H9 (cell line): ENCODE measurements at regions not wholly inside any gene's neighbourhood (a gene's known extent, or its start where the extent isn't known, plus 50 kb on each side); places are given as distances from the start of the nearest gene placed in this dataset.

Experiments
- DNase-seq: peaks from one replicate; pipeline ENCODE4 v3.0.0-alpha.2; 2017
- H2AFZ ChIP-seq: one replicate; pipeline ENCODE4 v1.6.1; 2013; ENCODE audit warnings: mild to moderate bottlenecking, low read length, control low read depth, moderate library complexity
- H2AK5ac ChIP-seq: 2 replicates; pipeline ENCODE4 v1.6.1; 2013; ENCODE audit warnings: low read length, control low read depth, mixed read lengths; ENCODE audit not compliant: insufficient read length
- H2BK120ac ChIP-seq: one replicate; pipeline ENCODE4 v1.6.1; 2013; ENCODE audit warnings: low read depth, mild to moderate bottlenecking, low read length, control low read depth, inconsistent platforms; ENCODE audit not compliant: poor library complexity, severe bottlenecking
- H2BK12ac ChIP-seq: 2 replicates; pipeline ENCODE4 v1.6.1; 2013; ENCODE audit warnings: low read length, control low read depth, mixed read lengths, low read depth; ENCODE audit not compliant: insufficient read length
- H2BK15ac ChIP-seq: 2 replicates; pipeline ENCODE4 v1.6.1; 2013; ENCODE audit warnings: low read depth, low read length, control low read depth
- H2BK20ac ChIP-seq: one replicate; pipeline ENCODE4 v1.6.1; 2013; ENCODE audit warnings: low read depth, mild to moderate bottlenecking, low read length, control low read depth, inconsistent platforms; ENCODE audit not compliant: poor library complexity, severe bottlenecking
- H2BK5ac ChIP-seq: 2 replicates; pipeline ENCODE4 v1.6.1; 2013; ENCODE audit warnings: low read length, control low read depth, mixed read lengths; ENCODE audit not compliant: insufficient read length
- H3K14ac ChIP-seq: 2 replicates; pipeline ENCODE4 v1.6.1; 2013; ENCODE audit warnings: low read length, control low read depth; ENCODE audit not compliant: insufficient read depth
- H3K18ac ChIP-seq: 2 replicates; pipeline ENCODE4 v1.6.1; 2013; ENCODE audit warnings: low read depth, mild to moderate bottlenecking, mixed read lengths, low read length, control low read depth; ENCODE audit not compliant: insufficient read length
- H3K23ac ChIP-seq: 2 replicates; pipeline ENCODE4 v1.6.1; 2013; ENCODE audit warnings: low read length, control low read depth, mixed read lengths, low read depth; ENCODE audit not compliant: insufficient read length
- H3K23me2 ChIP-seq: 2 replicates; pipeline ENCODE4 v1.6.1; 2013; ENCODE audit warnings: low read depth, mild to moderate bottlenecking, mixed read lengths, low read length, control low read depth; ENCODE audit not compliant: insufficient read length, poor library complexity, severe bottlenecking
- H3K27ac ChIP-seq: 2 replicates; pipeline ENCODE4 v1.5.1; 2013; ENCODE audit warnings: low read length, control low read depth, mixed read lengths, low read depth; ENCODE audit not compliant: insufficient read length
- H3K27me3 ChIP-seq: 2 replicates; pipeline ENCODE4 v1.6.1; 2013; ENCODE audit warnings: low read length, control low read depth, inconsistent platforms; ENCODE audit not compliant: insufficient read depth
- H3K4ac ChIP-seq: 2 replicates; pipeline ENCODE4 v1.6.1; 2013; ENCODE audit warnings: low read depth, mild to moderate bottlenecking, control low read depth, inconsistent platforms, low read length, moderate library complexity
- H3K4me1 ChIP-seq: 2 replicates; pipeline ENCODE4 v1.6.1; 2013; ENCODE audit warnings: low read length, control low read depth, inconsistent platforms; ENCODE audit not compliant: insufficient read depth
- H3K4me2 ChIP-seq: 2 replicates; pipeline ENCODE4 v1.6.1; 2013; ENCODE audit warnings: low read length, control low read depth, mixed read lengths; ENCODE audit not compliant: insufficient read length, insufficient read depth
- H3K56ac ChIP-seq: 2 replicates; pipeline ENCODE4 v1.6.1; 2013; ENCODE audit warnings: low read depth, mild to moderate bottlenecking, mixed read lengths, low read length, control low read depth; ENCODE audit not compliant: insufficient read length
- H3K79me1 ChIP-seq: 2 replicates; pipeline ENCODE4 v1.6.1; 2013; ENCODE audit warnings: low read depth, mild to moderate bottlenecking, moderate library complexity, low read length, control low read depth, inconsistent platforms; ENCODE audit not compliant: insufficient read depth, poor library complexity, severe bottlenecking
- H3K79me2 ChIP-seq: 2 replicates; pipeline ENCODE4 v1.6.1; 2013; ENCODE audit warnings: low read length, control low read depth, inconsistent platforms; ENCODE audit not compliant: insufficient read depth
- H3K9ac ChIP-seq: 2 replicates; pipeline ENCODE4 v1.6.1; 2013; ENCODE audit warnings: low read length, control low read depth, mixed read lengths; ENCODE audit not compliant: insufficient read length; ENCODE audit errors: extremely low read depth
- H3K9me3 ChIP-seq: one replicate; pipeline ENCODE4 v1.6.1; 2013; ENCODE audit warnings: low read depth, low read length, inconsistent platforms; ENCODE audit not compliant: control insufficient read depth
- H3T11ph ChIP-seq: one replicate; pipeline ENCODE4 v1.6.1; 2013; ENCODE audit warnings: mild to moderate bottlenecking, low read length, control low read depth, inconsistent platforms
- H4K20me1 ChIP-seq: one replicate; pipeline ENCODE4 v1.6.1; 2013; ENCODE audit not compliant: control insufficient read depth, insufficient read length, insufficient read depth
- H4K5ac ChIP-seq: 2 replicates; pipeline ENCODE4 v1.6.1; 2013; ENCODE audit warnings: low read depth, mild to moderate bottlenecking, mixed read lengths, low read length, control low read depth; ENCODE audit not compliant: insufficient read length
- H4K8ac ChIP-seq: replicated peaks from 2 replicates; pipeline ENCODE4 v1.6.1; 2013; ENCODE audit warnings: low read length, control low read depth, mixed read lengths, low read depth; ENCODE audit not compliant: insufficient read length
- H4K91ac ChIP-seq: 2 replicates; pipeline ENCODE4 v1.6.1; 2013; ENCODE audit warnings: low read depth, mild to moderate bottlenecking, moderate library complexity, mixed read lengths, low read length, control low read depth; ENCODE audit not compliant: insufficient read length
- H3K27ac Mint-ChIP-seq, 3 experiments: 2 replicates in 2 of 3; 3 replicates in 1 of 3; pipeline ENCODE4 v1.8.0; 2020 to 2021; ENCODE audit warnings: mixed read lengths in 3 of 3, mild to moderate bottlenecking in 1 of 3, moderate library complexity in 1 of 3
- H3K27me3 Mint-ChIP-seq: 2 replicates; pipeline ENCODE4 v1.8.0; 2021; ENCODE audit warnings: low read depth, mild to moderate bottlenecking, moderate library complexity, mixed read lengths
- H3K36me3 Mint-ChIP-seq, 3 experiments: 2 replicates in 2 of 3; 3 replicates in 1 of 3; pipeline ENCODE4 v1.8.0; 2020 to 2021; ENCODE audit warnings: low read depth in 3 of 3, mixed read lengths in 3 of 3; ENCODE audit not compliant: insufficient read depth in 1 of 3
- H3K4me1 Mint-ChIP-seq, 2 experiments: 2 replicates each; pipeline ENCODE4 v1.8.0; 2020; ENCODE audit warnings: mixed read lengths in 2 of 2
- H3K4me3 Mint-ChIP-seq, 2 experiments: 2 replicates in 1 of 2; 3 replicates in 1 of 2; pipeline ENCODE4 v1.8.0; 2020 to 2021; ENCODE audit warnings: mild to moderate bottlenecking in 2 of 2, mixed read lengths in 2 of 2, moderate library complexity in 1 of 2
- H3K9me3 Mint-ChIP-seq, 2 experiments: 2 replicates in 1 of 2; 3 replicates in 1 of 2; pipeline ENCODE4 v1.8.0; 2020; ENCODE audit warnings: mild to moderate bottlenecking in 2 of 2, mixed read lengths in 2 of 2, moderate library complexity in 1 of 2
- WGBS: extraction: QIAGEN DNeasy Blood & Tissue Kit; methylation state at CpG from one replicate; pipeline ENCODE4 v1.1.7; 2013; ENCODE audit warnings: missing lambda C conversion rate, low lambda C conversion rate, mixed read lengths; ENCODE audit not compliant: insufficient read length; ENCODE audit errors: extremely low coverage; 5-methylcytosine and 5-hydroxymethylcytosine counted together
- TF ChIP-seq, protein P1 (sequence below): fragments of 200-600 bp; sonication (generic); conservative IDR thresholded peaks from 3 replicates; pipeline ENCODE4 v1.8.0; 2021; ENCODE audit warnings: antibody characterized with exemption, mild to moderate bottlenecking

GRCh38 chr18:78898066-78898465 lies 81.6 kb upstream of the SALL3 start:
- Mint-ChIP-seq H3K27ac (no peak overlapping the region), H3K4me1 (peaks cover 14 to 16% of the 10 kb centered on the region in 2 experiments), H3K9me3 (peaks cover 12 to 22% of the 10 kb centered on the region in 2 experiments), H3K4me3 (no peak overlapping the region), H3K27me3 (peaks cover 11% of the 10 kb centered on the region), H3K36me3 (peaks cover 3 to 11% (median 5%) of the 10 kb centered on the region in 3 experiments; a peak in 6 of 7 replicates)
- H3K14ac ChIP-seq, result no peak overlapping the region
- H3T11ph ChIP-seq, result no peak overlapping the region
- no peak overlapping the region for H2AK5ac ChIP-seq
- H4K20me1 ChIP-seq, result no peaks in the 10 kb centered on the region
- no peak overlapping the region for H4K91ac ChIP-seq
- H3K9me3 ChIP-seq, result no peaks in the 10 kb centered on the region
- no peak overlapping the region for H3K4me2 ChIP-seq
- no peak overlapping the region for H4K5ac ChIP-seq
- DNase-seq, result no peak
- no peaks in the 10 kb centered on the region for H3K4me1 ChIP-seq
- no peaks in the 10 kb centered on the region; the same call in 1 of the 2 replicates for H3K27me3 ChIP-seq
- no peak overlapping the region for H3K23ac ChIP-seq
- H2BK5ac ChIP-seq, result no peak overlapping the region
- no peak overlapping the region for H3K27ac ChIP-seq
- WGBS, result no CpG with 5 or more reads among the region's 9 CpGs
- TF ChIP-seq, protein P1, sequence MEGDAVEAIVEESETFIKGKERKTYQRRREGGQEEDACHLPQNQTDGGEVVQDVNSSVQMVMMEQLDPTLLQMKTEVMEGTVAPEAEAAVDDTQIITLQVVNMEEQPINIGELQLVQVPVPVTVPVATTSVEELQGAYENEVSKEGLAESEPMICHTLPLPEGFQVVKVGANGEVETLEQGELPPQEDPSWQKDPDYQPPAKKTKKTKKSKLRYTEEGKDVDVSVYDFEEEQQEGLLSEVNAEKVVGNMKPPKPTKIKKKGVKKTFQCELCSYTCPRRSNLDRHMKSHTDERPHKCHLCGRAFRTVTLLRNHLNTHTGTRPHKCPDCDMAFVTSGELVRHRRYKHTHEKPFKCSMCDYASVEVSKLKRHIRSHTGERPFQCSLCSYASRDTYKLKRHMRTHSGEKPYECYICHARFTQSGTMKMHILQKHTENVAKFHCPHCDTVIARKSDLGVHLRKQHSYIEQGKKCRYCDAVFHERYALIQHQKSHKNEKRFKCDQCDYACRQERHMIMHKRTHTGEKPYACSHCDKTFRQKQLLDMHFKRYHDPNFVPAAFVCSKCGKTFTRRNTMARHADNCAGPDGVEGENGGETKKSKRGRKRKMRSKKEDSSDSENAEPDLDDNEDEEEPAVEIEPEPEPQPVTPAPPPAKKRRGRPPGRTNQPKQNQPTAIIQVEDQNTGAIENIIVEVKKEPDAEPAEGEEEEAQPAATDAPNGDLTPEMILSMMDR, result no peak
- H2BK120ac ChIP-seq, result no peak overlapping the region
- no peak overlapping the region for H3K4ac ChIP-seq
- H3K18ac ChIP-seq, result no peak overlapping the region
- H2AFZ ChIP-seq, result no peak overlapping the region
- no peak overlapping the region for H2BK20ac ChIP-seq
- no peaks in the 10 kb centered on the region for H3K79me2 ChIP-seq
- no peak overlapping the region for H4K8ac ChIP-seq
- no peak overlapping the region for H2BK12ac ChIP-seq
- no peak overlapping the region for H3K9ac ChIP-seq
- no peaks in the 10 kb centered on the region for H3K79me1 ChIP-seq
- no peak overlapping the region for H2BK15ac ChIP-seq
- H3K56ac ChIP-seq, result no peak overlapping the region
- H3K23me2 ChIP-seq, result no peaks in the 10 kb centered on the region
